HepG2 (cell line): ENCODE measurements at regions not wholly inside any gene's neighbourhood (a gene's known extent, or its start where the extent isn't known, plus 50 kb on each side); places are given as distances from the start of the nearest gene placed in this dataset.

Source experiments
- ATF2 ChIP-seq: sonication (generic); formaldehyde crosslinking; IDR thresholded peaks from 2 replicates; pipeline ENCODE4 v1.4.0; 2020; ENCODE audit warnings: missing genetic modification reagents
- ATF5 ChIP-seq: sonication (generic); formaldehyde crosslinking; IDR thresholded peaks from 2 replicates; pipeline ENCODE4 v1.4.0; 2020; ENCODE audit warnings: mild to moderate bottlenecking, low read depth, missing genetic modification reagents
- CTCF ChIP-seq: sonication (generic); formaldehyde crosslinking; IDR thresholded peaks from 2 replicates; pipeline ENCODE4 v1.5.0; 2020; ENCODE audit warnings: mild to moderate bottlenecking, missing genetic modification reagents, moderate library complexity
- FOXA1 ChIP-seq, 2 experiments: fragments of 450-650 bp in 1 of 2; sonication (generic) in 1 of 2; formaldehyde crosslinking in 1 of 2; IDR thresholded peaks; 2 replicates each; pipeline versions ENCODE4 v1.4.0 to v1.6.1; 2016 to 2020; ENCODE audit warnings: missing genetic modification reagents in 1 of 2
- KDM1A ChIP-seq: IDR thresholded peaks from 2 replicates; pipeline ENCODE4 v1.6.1; 2016; ENCODE audit warnings: missing compliant biosample characterization
- MAFF ChIP-seq: IDR thresholded peaks from 2 replicates; pipeline ENCODE4 v1.6.1; 2011; ENCODE audit warnings: low read depth, low read length, improper control_type of control experiment
- NR3C1 ChIP-seq: sonication (generic); formaldehyde crosslinking; IDR thresholded peaks from 2 replicates; pipeline ENCODE4 v1.4.0; 2020; ENCODE audit warnings: missing genetic modification reagents
- TAF1 ChIP-seq: sonication (generic); formaldehyde crosslinking; IDR thresholded peaks from 2 replicates; pipeline ENCODE4 v1.4.0; 2020; ENCODE audit warnings: missing genetic modification reagents
- ZBTB2 ChIP-seq: sonication (generic); formaldehyde crosslinking; IDR thresholded peaks from 2 replicates; pipeline ENCODE4 v1.8.0; 2022; ENCODE audit warnings: low read depth, missing genetic modification reagents
- ZBTB43 ChIP-seq: sonication (generic); formaldehyde crosslinking; conservative IDR thresholded peaks from 2 replicates; pipeline ENCODE4 v1.4.0; 2020; ENCODE audit warnings: missing genetic modification reagents

- no peak for TF ChIP-seq CTCF (CRISPR knock-in tag)
- TF ChIP-seq NR3C1 (CRISPR knock-in tag): no peak
- no peak for TF ChIP-seq ATF5
- no peak for TF ChIP-seq FOXA1 (IDR thresholded peaks at IDR 0.05)
- TF ChIP-seq FOXA1 (CRISPR knock-in tag; IDR thresholded peaks at IDR 0.05): no peak
- TF ChIP-seq ZBTB2 (CRISPR knock-in tag): no peak
- TF ChIP-seq MAFF: no peak
- TF ChIP-seq TAF1 (CRISPR knock-in tag): no peak
- TF ChIP-seq ATF2 (CRISPR knock-in tag): no peak
- no peak for TF ChIP-seq ZBTB43 (CRISPR knock-in tag)
- TF ChIP-seq KDM1A: no peak
These were observed 306.9 kb upstream of the PPARGC1A start for GRCh38 chr4:24196785-24197184.
